Smooth muscle cell of the brain vasculature (primary cell): ENCODE measurements at regions not wholly inside any gene's neighbourhood (a gene's known extent, or its start where the extent isn't known, plus 50 kb on each side); places are given as distances from the start of the nearest gene placed in this dataset.
"Not testable (repeated sequence)": the region's sequence is repeated elsewhere in the genome, so short reads cannot be mapped to it uniquely, and the experiment has no call there.

ENCODE experiments used
- DNase-seq: peaks from one replicate; pipeline ENCODE4 v3.0.0-alpha.2; 2012; ENCODE audit warnings: low read depth, low spot score

GRCh38 chr7:85891900-85892299 is 705.0 kb upstream of the SEMA3D start:
- not testable (repeated sequence) for DNase-seq

GRCh38 chr7:85890244-85890811 is 703.5 kb upstream of the SEMA3D start:
- no peak for DNase-seq

GRCh38 chr7:85887133-85887532 is 700.3 kb upstream of the SEMA3D start:
- no peak for DNase-seq

- no peak for DNase-seq
Observed at GRCh38 chr7:85882335-85882734, 695.5 kb upstream of the SEMA3D start.

- no peak for DNase-seq
Observed at GRCh38 chr7:85875398-85875797, 688.5 kb upstream of the SEMA3D start.

- no peak for DNase-seq
Observed at GRCh38 chr7:85866540-85866939, 679.7 kb upstream of the SEMA3D start.

- DNase-seq, result peak; percentile 23
Observed at GRCh38 chr7:85851571-85852193, 664.8 kb upstream of the SEMA3D start.

GRCh38 chr7:85850381-85850780 is 663.5 kb upstream of the SEMA3D start:
- no peak for DNase-seq

- no peak for DNase-seq
Observed at GRCh38 chr7:85840554-85840953, 653.7 kb upstream of the SEMA3D start.

- no peak for DNase-seq
Observed at GRCh38 chr7:85833066-85833465, 646.2 kb upstream of the SEMA3D start.

- no peak for DNase-seq
Observed at GRCh38 chr7:85830982-85831381, 644.1 kb upstream of the SEMA3D start.

GRCh38 chr7:85829817-85830432 is 643.1 kb upstream of the SEMA3D start:
- DNase-seq, result no peak

- no peak for DNase-seq
Observed at GRCh38 chr7:85829176-85829575, 642.3 kb upstream of the SEMA3D start.

GRCh38 chr7:85828614-85829013 is 641.8 kb upstream of the SEMA3D start:
- DNase-seq, result no peak

GRCh38 chr7:85823396-85824080 is 636.7 kb upstream of the SEMA3D start:
- no peak for DNase-seq

GRCh38 chr7:85821926-85822325 is 635.1 kb upstream of the SEMA3D start:
- DNase-seq, result no peak

GRCh38 chr7:85820702-85821443 is 634.0 kb upstream of the SEMA3D start:
- no peak for DNase-seq

- DNase-seq, result no peak
Observed at GRCh38 chr7:85815526-85815925, 628.7 kb upstream of the SEMA3D start.

GRCh38 chr7:85806321-85806720 is 619.5 kb upstream of the SEMA3D start:
- no peak for DNase-seq

- no peak for DNase-seq
Observed at GRCh38 chr7:85805656-85806055, 618.8 kb upstream of the SEMA3D start.

GRCh38 chr7:85805249-85805648 is 618.4 kb upstream of the SEMA3D start:
- DNase-seq, result no peak

- DNase-seq, result no peak
Observed at GRCh38 chr7:85802211-85802610, 615.4 kb upstream of the SEMA3D start.
